ENCODE measurements at regions not wholly inside any gene's neighbourhood (a gene's known extent, or its start where the extent isn't known, plus 50 kb on each side); places are given as distances from the start of the nearest gene placed in this dataset.

DNA sequence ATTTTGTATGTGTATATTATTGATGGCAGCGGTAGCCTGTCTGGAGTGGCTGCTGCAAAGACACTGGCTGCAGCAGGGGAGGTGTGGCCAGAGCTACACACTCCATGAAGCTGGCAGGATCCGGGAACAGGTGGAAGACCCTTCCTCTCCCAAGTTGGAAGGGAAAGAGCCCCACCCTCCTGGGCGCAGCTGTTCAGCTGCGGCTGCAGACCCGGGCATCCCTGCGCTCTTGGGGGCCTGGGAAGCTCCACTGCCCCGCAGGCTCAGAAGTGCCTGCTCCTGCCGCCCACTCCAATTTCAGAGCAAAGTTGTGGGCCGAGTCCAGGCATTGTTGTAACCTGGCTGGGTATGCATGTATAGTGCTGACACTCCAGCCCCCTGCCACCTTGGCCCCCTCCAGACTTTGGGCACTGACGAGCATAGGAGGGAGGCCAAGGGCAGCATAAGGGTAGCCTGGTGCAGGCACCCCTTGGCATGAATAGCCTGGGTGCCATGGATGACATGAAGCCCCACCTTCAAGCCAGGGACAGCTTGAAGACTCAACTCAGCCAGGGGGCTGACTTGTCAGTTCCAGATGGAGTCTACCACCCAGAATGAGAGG, 90.7 kb upstream of the TMEM168 start:
- no peak for DNase-seq

DNA sequence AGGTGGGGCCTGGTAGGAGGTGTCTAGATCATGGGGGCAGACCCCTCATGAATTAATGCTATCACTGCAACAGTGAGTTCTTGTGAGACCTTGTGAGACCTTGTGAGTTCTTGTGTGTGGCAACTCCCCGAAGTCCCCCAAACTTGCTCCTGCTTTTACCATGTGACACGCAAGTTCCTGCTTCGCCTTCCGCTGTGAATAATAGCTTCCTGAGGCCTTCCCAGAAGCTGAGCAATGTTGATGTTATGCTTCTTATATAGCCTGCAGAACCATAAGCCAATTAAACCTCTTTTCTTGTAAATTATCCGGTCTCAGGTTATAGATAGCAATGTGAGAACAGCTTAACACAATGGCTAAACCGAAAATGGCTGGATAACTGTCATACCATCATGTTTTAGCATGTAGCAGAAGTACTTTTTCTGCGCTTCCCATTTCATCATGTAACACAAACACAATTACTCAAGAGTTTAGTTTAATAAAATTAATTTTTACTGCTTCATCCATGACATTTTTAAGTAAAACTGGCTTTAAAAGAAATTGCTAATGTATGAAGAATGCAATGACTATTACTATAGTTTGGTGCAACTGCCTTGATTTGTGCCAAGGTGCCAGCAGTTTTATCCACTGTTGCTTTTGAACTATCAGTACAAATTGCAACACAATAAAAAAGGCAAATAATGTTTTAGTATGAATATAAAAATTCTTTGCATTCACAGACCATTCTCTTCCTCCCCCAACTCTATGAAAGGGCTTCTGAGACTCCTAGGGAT, 87.7 kb upstream of the TMEM168 start:
- no peak for DNase-seq

DNA sequence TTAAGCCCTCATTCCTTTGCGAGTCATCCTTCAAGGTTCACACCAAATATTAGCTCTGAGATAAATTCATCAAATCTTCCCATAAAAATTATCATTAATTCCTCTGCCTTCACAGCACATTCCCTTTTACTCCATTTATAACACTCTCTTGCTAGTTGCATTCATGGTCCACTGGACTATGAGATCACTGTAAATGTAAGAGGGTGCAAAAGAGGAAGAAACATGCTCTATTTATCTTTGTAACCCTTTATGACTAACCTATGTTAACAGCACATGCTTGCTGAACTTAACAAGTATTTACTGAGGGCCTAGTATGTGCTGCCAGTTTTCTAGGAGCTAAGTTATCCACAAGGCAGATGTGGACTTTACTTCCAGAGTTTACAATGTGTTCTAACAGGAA, 86.7 kb upstream of the TMEM168 start:
- no peak for DNase-seq

DNA sequence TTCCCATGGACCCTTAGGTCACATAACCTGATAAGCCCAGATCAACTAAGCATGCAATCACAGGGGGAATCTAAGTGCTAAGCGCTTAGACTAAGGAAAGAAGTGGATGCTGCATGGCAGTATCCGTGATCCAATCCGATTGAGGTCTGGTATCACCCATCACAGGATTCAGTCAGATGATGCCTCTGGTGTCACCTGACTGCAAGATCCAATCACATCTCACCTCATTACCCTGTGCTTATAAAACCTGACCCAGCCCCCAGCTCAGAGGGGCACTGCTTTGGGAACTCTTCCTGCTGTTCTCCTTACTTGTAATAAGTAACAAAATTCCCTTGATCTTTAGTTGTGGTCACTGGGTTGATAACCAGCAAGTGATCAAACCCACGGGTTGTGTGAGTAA, 84.7 kb upstream of the TMEM168 start:
- DNase-seq, result no peak

DNA sequence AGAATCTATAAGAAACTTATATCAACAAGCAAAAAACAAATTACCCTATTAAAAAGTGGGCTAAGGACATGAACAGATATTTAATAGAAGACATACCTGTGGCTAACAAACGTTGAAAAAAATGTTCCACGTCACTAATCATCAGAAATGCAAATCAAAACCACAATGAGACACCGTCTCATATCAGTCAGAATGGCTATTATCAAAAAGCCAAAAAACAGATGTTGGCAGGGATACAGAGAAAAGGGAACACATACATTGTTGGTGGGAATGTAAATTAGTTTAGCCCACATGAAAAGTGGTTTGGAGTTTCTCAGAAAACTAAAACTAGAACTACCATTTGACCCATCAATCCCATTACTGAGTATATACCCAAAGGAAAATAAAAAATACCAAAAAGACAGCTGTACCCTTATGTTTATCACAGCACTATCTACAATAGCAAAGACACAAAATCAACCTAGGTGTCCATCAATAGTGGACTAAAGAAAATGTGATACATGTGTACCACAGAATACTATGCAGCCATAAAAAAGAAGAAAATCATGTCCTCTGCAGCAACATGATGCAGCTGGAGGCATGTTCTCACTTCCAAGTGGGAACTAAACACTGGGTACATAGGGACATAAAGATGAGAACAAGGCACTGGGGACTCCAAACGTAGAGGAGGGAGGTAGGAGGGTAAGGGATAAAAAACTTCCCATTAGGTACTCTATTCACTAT, 83.8 kb upstream of the TMEM168 start:
- no peak for DNase-seq

DNA sequence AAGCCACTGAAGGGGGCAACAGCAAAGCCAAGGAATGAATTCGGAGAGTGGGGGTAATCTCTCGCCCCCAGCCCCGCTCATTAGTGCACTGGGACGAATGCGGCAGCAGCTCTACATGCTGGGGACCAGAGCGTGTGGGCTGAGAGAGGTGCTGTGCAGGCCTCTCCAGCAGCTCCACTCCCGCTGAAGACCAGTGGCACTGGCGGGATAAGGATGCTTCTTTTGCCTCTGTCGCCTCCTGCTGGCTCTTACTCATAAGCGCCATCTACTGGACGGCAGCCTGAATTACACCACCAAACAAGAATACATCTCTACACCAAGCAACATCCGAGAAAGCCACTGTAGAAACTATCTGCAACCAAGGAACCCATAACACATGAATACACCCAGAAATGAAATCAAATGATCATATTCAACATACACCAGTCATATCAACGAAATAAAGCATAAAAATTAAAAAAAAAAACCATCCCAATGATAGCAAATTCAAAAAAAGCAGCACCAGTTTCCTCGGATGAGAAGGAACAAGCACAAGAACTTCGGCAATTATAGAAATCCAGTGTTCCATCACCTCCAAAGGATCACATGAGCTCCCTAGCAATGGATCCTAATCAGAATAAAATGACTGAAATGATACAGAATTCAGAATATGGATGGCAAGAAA, 79.0 kb upstream of the TMEM168 start:
- peak; percentile 81 for DNase-seq

DNA sequence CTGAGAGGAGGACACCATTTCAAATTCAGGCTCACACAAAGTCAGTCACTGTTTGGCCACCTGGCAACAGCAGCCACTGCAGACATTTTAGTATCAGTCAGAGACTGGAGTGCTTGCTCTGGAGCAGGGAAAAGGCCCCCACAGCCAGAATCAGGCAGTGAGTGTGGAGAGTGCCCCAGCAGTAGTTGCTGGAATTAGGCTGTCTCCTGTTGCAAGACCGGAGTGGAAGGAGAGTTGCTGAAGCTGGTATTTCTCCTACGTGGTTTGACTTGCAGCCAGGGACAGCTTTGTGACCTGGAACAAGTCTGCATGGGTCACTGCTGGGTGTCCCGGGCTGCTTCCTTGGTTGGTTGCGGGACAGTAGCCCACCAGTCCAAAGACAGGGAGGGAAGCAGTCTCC, 78.4 kb upstream of the TMEM168 start:
- DNase-seq, result no peak

DNA sequence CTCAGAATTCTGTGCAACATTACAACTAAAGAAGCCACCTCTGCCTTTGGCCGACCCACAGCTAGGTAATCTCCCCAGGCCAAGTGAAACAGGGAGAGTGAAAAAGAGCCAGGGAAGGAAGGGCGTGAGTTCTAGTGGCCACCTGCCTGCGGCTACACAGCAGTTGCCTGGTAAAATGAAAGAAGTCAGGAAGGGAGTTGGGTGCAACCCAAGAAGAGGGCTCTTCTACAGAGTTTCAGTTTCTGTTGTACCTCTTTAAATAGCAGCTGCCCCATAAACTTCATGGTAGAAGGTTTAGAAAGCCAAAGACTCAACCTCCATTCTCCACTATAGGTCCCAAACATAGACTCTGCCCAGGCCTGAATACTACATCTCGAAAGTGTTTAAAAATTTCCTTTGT, 76.2 kb upstream of the TMEM168 start:
- no peak for DNase-seq

DNA sequence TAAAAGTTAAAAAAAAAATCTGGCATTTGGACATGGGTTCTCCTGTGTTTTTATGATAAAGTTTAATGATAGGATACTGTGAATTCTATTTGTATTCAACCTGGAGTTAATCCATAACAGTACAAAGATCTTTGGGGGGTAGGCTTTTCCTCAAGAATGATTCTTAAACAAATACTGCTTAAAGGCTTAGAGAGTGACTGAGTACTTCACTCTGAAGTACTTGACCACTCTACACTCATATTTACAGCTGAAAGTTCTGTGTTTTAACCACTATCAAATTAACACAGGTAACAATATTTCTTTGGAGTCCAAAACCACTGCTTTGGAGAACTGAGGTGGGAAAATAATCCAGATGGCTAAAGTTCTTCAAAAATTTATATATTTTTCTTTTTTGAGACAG, 74.2 kb upstream of the TMEM168 start:
- no peak for DNase-seq

DNA sequence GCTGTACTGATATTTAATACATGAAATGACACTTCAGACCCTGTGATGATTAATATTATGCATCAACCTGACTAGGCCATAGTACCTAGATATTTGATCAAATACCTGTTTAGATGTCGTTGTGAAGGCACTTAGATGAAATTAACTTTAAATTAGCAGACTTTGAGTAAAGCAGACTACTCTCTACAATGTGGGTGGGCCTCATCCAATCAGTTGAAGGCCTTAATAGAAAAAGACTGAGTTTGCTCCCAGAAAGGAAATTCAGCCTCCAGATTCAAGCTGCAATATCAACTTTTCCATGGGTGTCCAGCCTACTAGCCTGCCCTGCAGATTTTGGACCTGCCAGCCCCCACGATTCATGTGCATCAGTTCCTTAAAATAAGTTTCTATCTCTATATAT, 68.6 kb upstream of the TMEM168 start:
- no peak for DNase-seq

DNA sequence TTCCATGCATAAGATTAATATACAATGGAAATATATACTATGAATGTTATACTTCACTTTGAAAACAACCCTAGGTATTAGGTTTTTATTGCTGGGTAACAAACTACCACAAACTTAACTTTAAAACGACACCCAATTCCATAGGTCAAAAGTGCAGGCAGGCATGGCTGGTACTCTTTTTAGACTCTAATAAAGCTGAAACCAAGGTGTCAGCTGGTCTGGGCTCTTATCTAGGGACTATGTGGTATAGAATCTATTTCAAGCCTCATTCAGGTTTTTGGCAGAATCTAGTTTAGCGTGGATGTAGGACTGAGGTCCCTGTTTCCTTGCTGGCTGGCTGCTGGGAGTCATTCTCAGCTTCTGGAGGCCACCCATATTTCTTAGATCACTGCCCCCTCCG, 65.0 kb upstream of the TMEM168 start:
- DNase-seq, result no peak

DNA sequence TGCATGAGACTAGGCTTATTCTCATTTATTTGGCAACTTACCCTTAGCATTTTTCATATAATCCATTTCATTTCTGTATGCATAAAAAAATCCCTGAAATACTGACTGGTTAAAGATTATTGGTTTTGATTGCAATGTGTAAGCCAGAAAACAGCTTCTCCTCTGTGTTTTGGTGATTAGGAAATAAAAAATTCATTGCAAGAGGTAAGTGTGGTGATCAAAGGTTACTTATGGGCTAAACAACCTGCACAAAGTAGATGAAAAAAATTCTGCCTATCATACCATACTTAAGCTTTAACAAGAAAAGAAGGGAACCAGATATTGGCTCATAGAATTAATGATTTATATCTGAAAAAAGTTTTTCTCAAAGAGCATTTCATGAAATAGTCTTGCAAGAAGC, 64.0 kb upstream of the TMEM168 start:
- DNase-seq, result no peak

DNA sequence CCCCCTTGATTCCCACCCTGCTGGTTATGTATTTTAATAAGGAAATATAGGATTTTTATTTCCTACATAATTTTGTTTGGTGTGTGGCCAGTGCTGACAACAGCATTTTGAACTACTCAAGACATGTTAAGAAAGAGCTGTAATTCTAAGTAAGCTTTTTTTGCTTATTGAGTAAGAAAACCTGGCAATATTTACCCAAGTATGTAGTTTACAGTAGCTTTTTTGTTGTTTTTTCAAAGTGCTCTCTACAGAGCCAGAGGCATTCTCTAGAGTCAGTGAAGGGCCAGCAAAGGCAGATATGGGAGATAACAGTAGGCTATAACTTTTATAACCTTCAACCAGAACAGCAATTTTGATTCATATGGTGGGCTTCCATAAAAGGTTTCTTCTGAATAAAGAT, 63.2 kb upstream of the TMEM168 start:
- DNase-seq, result no peak

DNA sequence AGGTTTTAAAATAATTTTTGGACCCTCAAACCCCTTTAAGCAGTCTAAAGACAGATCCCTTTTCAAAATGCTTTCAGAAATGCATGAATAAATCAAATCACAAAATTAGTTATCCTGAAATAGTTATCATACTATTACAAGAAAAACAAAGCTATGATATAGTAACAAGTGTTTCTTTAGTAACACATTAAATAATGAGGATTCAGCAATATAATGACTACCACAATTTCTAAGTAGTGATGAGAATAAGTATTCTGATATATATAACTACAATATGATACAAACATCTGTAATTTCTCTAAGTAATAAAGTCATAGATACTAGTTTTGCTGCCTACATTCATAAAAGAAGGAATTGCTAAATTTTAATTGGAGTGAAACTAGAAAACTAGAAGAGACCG, 53.0 kb upstream of the TMEM168 start:
- no peak for DNase-seq
